NCI-H345 treated with DMSO at 0.1 percent for 48 hours (cell line): ENCODE measurements at regions not wholly inside any gene's neighbourhood (a gene's known extent, or its start where the extent isn't known, plus 50 kb on each side); places are given as distances from the start of the nearest gene placed in this dataset.

Experiments
- DNase-seq: peaks from one replicate; lab custom pipeline; 2025; ENCODE audit not compliant: unreplicated experiment; lab: John Stamatoyannopoulos, UW

- no peak for DNase-seq
Measured at GRCh38 chr14:25180221-25180620, 130.3 kb upstream of the STXBP6 start.

- DNase-seq: no peak
Measured at GRCh38 chr14:25178255-25178654, 128.3 kb upstream of the STXBP6 start.

GRCh38 chr14:25150934-25151790 lies 101.2 kb upstream of the STXBP6 start:
- DNase-seq: peak; percentile 84

GRCh38 chr14:25150401-25150800 lies 100.5 kb upstream of the STXBP6 start:
- no peak for DNase-seq

GRCh38 chr14:25140411-25140810 lies 90.5 kb upstream of the STXBP6 start:
- no peak for DNase-seq

- DNase-seq: no peak
Measured at GRCh38 chr14:25136811-25137210, 86.9 kb upstream of the STXBP6 start.

- no peak for DNase-seq
Measured at GRCh38 chr14:25134184-25134583, 84.2 kb upstream of the STXBP6 start.

- peak; percentile 4 for DNase-seq
Measured at GRCh38 chr14:25132732-25133422, 82.9 kb upstream of the STXBP6 start.

- no peak for DNase-seq
Measured at GRCh38 chr14:25132094-25132493, 82.1 kb upstream of the STXBP6 start.

- DNase-seq: no peak
Measured at GRCh38 chr14:25122843-25123242, 72.9 kb upstream of the STXBP6 start.

GRCh38 chr14:25122211-25122610 lies 72.3 kb upstream of the STXBP6 start:
- DNase-seq: no peak

GRCh38 chr14:25121337-25122129 lies 71.6 kb upstream of the STXBP6 start:
- DNase-seq: no peak

GRCh38 chr14:25120261-25120660 lies 70.3 kb upstream of the STXBP6 start:
- no peak for DNase-seq

- no peak for DNase-seq
Measured at GRCh38 chr14:25118671-25119070, 68.7 kb upstream of the STXBP6 start.

GRCh38 chr14:25117342-25117741 lies 67.4 kb upstream of the STXBP6 start:
- no peak for DNase-seq

- no peak for DNase-seq
Measured at GRCh38 chr14:25116607-25117006, 66.7 kb upstream of the STXBP6 start.

GRCh38 chr14:25113394-25113793 lies 63.4 kb upstream of the STXBP6 start:
- no peak for DNase-seq

- no peak for DNase-seq
Measured at GRCh38 chr14:25111061-25111601, 61.2 kb upstream of the STXBP6 start.

GRCh38 chr14:25110106-25110505 lies 60.2 kb upstream of the STXBP6 start:
- no peak for DNase-seq

GRCh38 chr14:25108959-25109358 lies 59.0 kb upstream of the STXBP6 start:
- DNase-seq: peak; percentile 38

GRCh38 chr14:25108291-25108690 lies 58.3 kb upstream of the STXBP6 start:
- no peak for DNase-seq
